A549 (cell line): ENCODE measurements at regions not wholly inside any gene's neighbourhood (a gene's known extent, or its start where the extent isn't known, plus 50 kb on each side); places are given as distances from the start of the nearest gene placed in this dataset.

ENCODE experiments used
- ATAC-seq, 2 experiments: fragments of 200-7000 bp in 1 of 2; fragments of >200 bp in 1 of 2; cut with Nextera tagmentation in 1 of 2; cut with Tn5 transposase in 1 of 2; 3 replicates each; pipeline versions ENCODE4 v1.8.0 to v1.9.1; 2018 to 2020; ENCODE audit warnings: mild to moderate bottlenecking in 1 of 2, moderate library complexity in 1 of 2
- CTCF ChIA-PET: fragments of 300-600 bp; sonication (Branson Sonifier 250); formaldehyde crosslinking; extraction: SDS; loops from one replicate; lab custom pipeline; 2021; ENCODE audit warnings: antibody characterized with exemption, inconsistent platforms; lab: Yijun Ruan, JAX
- POLR2A ChIA-PET: fragments of 350-600 bp; formaldehyde crosslinking; extraction: SDS; loops from one replicate; lab custom pipeline; 2021; ENCODE audit warnings: antibody characterized with exemption, inconsistent platforms; lab: Yijun Ruan, JAX
- DNase-seq, 2 experiments: peaks; one replicate each; pipeline versions ENCODE4 v3.0.0 to v3.0.0-alpha.2; 2011 to 2016; ENCODE audit warnings: low read depth in 1 of 2, low spot score in 1 of 2
- FAIRE-seq: peaks from 2 replicates; lab custom pipeline; 2011; peaks lifted over from hg19 to GRCh38; lab: Jason Lieb, UNC
- H3K27ac ChIP-seq, 2 experiments: fragments of >200 bp; sonication (Bioruptor Twin); formaldehyde crosslinking; 3 replicates each; pipeline ENCODE4 v1.5.1; 2016 to 2017
- H3K4me1 ChIP-seq: fragments of >200 bp; sonication (Bioruptor Twin); formaldehyde crosslinking; 3 replicates; pipeline ENCODE4 v1.6.1; 2016
- H3K4me2 ChIP-seq: fragments of >200 bp; sonication (Bioruptor Twin); formaldehyde crosslinking; 3 replicates; pipeline ENCODE4 v1.6.1; 2016
- H3K4me3 ChIP-seq: fragments of >200 bp; sonication (Bioruptor Twin); formaldehyde crosslinking; 3 replicates; pipeline ENCODE4 v1.5.1; 2016
- H3K9me3 ChIP-seq: fragments of >200 bp; sonication (Bioruptor Twin); formaldehyde crosslinking; 3 replicates; pipeline ENCODE4 v1.6.1; 2016
- CBX8 ChIP-seq: fragments of 200-600 bp; sonication (generic); IDR thresholded peaks from 2 replicates; pipeline ENCODE4 v1.6.1; 2016
- CHD2 ChIP-seq: fragments of 150-350 bp; IDR thresholded peaks from 2 replicates; pipeline ENCODE4 v1.6.1; 2014; ENCODE audit warnings: low read length; ENCODE audit not compliant: partially characterized antibody
- FOSB ChIP-seq: fragments of 250-450 bp; sonication (Bioruptor Pico); IDR thresholded peaks from 2 replicates; pipeline ENCODE4 v1.5.0; 2020; ENCODE audit warnings: mild to moderate bottlenecking, moderate library complexity
- FOXS1 ChIP-seq: fragments of 250-450 bp; sonication (Bioruptor Pico); IDR thresholded peaks from 2 replicates; pipeline ENCODE4 v1.5.0; 2020; ENCODE audit warnings: mild to moderate bottlenecking, moderate library complexity
- GATA3 ChIP-seq: IDR thresholded peaks from 2 replicates; pipeline ENCODE4 v1.6.1; 2012; ENCODE audit warnings: borderline replicate concordance
- HEYL ChIP-seq: fragments of 250-450 bp; sonication (Bioruptor Pico); IDR thresholded peaks from 2 replicates; pipeline ENCODE4 v1.8.0; 2021; ENCODE audit warnings: mild to moderate bottlenecking, moderate library complexity
- HOXB13 ChIP-seq: fragments of 250-450 bp; sonication (Bioruptor Pico); IDR thresholded peaks from 2 replicates; pipeline ENCODE4 v1.5.0; 2020; ENCODE audit warnings: low read depth, mild to moderate bottlenecking, moderate library complexity
- HOXB5 ChIP-seq: fragments of 250-450 bp; sonication (Bioruptor Pico); IDR thresholded peaks from 2 replicates; pipeline ENCODE4 v1.5.0; 2020; ENCODE audit warnings: mild to moderate bottlenecking, moderate library complexity
- JUNB ChIP-seq: fragments of >200 bp; sonication (Bioruptor Twin); formaldehyde crosslinking; IDR thresholded peaks from 2 replicates; pipeline ENCODE4 v1.6.1; 2016
- KDM1A ChIP-seq: fragments of 200-600 bp; sonication (generic); IDR thresholded peaks from 2 replicates; pipeline ENCODE4 v1.6.1; 2016; ENCODE audit warnings: low read depth, mild to moderate bottlenecking
- MAFK ChIP-seq: fragments of 450-650 bp; IDR thresholded peaks from 2 replicates; pipeline ENCODE4 v1.6.1; 2014; ENCODE audit not compliant: partially characterized antibody
- MAZ ChIP-seq: fragments of 150-350 bp; IDR thresholded peaks from 2 replicates; pipeline ENCODE4 v1.6.1; 2014; ENCODE audit warnings: antibody characterized with exemption, low read depth, low read length, borderline replicate concordance
- NPAS2 ChIP-seq: fragments of 250-450 bp; sonication (Bioruptor Pico); IDR thresholded peaks from 2 replicates; pipeline ENCODE4 v1.8.0; 2022; ENCODE audit warnings: mild to moderate bottlenecking, moderate library complexity, borderline replicate concordance
- RCOR1 ChIP-seq: fragments of 150-350 bp; IDR thresholded peaks from 2 replicates; pipeline ENCODE4 v1.6.1; 2014; ENCODE audit warnings: antibody characterized with exemption, low read length, low read depth
- RNF2 ChIP-seq: fragments of 200-600 bp; sonication (generic); IDR thresholded peaks from 2 replicates; pipeline ENCODE4 v1.6.1; 2016; ENCODE audit warnings: low read depth, mild to moderate bottlenecking, antibody characterized with exemption, moderate library complexity, borderline replicate concordance
- ZC3H11A ChIP-seq: fragments of 450-650 bp; IDR thresholded peaks from 2 replicates; pipeline ENCODE4 v1.6.1; 2014; ENCODE audit warnings: antibody characterized with exemption, mild to moderate bottlenecking
- ZSCAN20 ChIP-seq: fragments of 250-450 bp; sonication (Bioruptor Pico); IDR thresholded peaks from 2 replicates; pipeline ENCODE4 v1.8.0; 2022; ENCODE audit warnings: mild to moderate bottlenecking, moderate library complexity
- WGBS: methylation state at CpG from one replicate; pipeline ENCODE4 v1.1.6; 2017; ENCODE audit errors: missing lambda C conversion rate; 5-methylcytosine and 5-hydroxymethylcytosine counted together
- TF ChIP-seq, protein P1 (sequence below): fragments of >200 bp; sonication (Bioruptor Twin); formaldehyde crosslinking; IDR thresholded peaks from 3 replicates; pipeline ENCODE4 v1.6.1; 2016
- TF ChIP-seq, protein P2 (sequence below): fragments of >200 bp; sonication (Bioruptor Twin); formaldehyde crosslinking; IDR thresholded peaks from 3 replicates; pipeline ENCODE4 v1.5.1; 2016
- TF ChIP-seq, protein P3 (sequence below): IDR thresholded peaks from 2 replicates; pipeline ENCODE4 v1.6.1; 2012

DNA sequence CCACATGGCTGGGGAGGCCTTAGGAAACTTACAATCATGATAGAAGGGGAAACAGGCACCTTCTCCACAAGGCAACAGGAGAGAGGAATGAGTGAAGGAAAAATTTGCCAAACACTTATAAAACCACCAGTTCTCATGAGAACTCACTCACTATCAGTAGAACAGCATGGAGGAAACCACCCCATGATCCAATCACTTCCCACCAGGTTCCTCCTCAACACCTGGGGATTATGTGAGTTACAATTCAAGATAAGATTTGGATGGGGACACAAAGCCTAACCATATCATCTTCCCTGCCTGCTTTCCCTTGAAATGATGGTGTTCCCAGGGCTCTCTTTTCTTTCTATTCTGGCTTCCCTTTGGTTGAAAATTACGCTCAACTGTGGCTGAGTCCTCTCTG is 262.7 kb upstream of the HABP2 start:
- FAIRE-seq: no peak
- POLR2A ChIA-PET: no interaction called here

DNA sequence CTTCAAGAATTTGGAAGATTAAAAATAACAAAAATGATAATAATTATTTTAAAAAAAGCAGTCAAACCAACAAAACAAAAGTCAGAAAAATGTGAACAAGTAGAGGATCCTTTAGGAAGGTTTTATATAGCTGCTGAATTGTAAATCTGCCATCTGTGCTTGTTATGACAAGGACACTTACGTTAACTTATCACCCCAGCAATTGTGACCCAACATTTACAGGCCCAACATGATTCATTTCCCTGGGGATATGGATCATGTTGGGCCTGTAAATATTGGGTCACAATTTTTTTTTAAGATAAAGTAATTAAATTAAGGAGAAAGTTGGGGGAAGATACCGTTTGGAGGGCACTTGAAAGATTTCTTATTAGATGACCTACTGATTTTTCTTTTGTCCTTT is 261.4 kb upstream of the HABP2 start:
- WGBS: 59% methylated on average over 2 of the region's 2 CpGs
- no peak for FAIRE-seq
- H3K9me3 ChIP-seq: no peaks in the 10 kb centered on the region
- H3K4me3 ChIP-seq: no peak overlapping the region
- TF ChIP-seq CBX8: no peak
- TF ChIP-seq HOXB13 (CRISPR knock-in tag): no peak
- no peak for TF ChIP-seq CHD2
- no peak for TF ChIP-seq NPAS2 (CRISPR knock-in tag)
- no peak for TF ChIP-seq MAZ
- TF ChIP-seq, protein P1, sequence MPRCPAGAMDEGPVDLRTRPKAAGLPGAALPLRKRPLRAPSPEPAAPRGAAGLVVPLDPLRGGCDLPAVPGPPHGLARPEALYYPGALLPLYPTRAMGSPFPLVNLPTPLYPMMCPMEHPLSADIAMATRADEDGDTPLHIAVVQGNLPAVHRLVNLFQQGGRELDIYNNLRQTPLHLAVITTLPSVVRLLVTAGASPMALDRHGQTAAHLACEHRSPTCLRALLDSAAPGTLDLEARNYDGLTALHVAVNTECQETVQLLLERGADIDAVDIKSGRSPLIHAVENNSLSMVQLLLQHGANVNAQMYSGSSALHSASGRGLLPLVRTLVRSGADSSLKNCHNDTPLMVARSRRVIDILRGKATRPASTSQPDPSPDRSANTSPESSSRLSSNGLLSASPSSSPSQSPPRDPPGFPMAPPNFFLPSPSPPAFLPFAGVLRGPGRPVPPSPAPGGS: no peak
- TF ChIP-seq ZSCAN20 (CRISPR knock-in tag): no peak
- no peak for TF ChIP-seq FOSB (CRISPR knock-in tag)
- TF ChIP-seq JUNB: no peak
- TF ChIP-seq KDM1A: no peak
- no peak for TF ChIP-seq GATA3
- TF ChIP-seq MAFK: no peak
- TF ChIP-seq, protein P2, sequence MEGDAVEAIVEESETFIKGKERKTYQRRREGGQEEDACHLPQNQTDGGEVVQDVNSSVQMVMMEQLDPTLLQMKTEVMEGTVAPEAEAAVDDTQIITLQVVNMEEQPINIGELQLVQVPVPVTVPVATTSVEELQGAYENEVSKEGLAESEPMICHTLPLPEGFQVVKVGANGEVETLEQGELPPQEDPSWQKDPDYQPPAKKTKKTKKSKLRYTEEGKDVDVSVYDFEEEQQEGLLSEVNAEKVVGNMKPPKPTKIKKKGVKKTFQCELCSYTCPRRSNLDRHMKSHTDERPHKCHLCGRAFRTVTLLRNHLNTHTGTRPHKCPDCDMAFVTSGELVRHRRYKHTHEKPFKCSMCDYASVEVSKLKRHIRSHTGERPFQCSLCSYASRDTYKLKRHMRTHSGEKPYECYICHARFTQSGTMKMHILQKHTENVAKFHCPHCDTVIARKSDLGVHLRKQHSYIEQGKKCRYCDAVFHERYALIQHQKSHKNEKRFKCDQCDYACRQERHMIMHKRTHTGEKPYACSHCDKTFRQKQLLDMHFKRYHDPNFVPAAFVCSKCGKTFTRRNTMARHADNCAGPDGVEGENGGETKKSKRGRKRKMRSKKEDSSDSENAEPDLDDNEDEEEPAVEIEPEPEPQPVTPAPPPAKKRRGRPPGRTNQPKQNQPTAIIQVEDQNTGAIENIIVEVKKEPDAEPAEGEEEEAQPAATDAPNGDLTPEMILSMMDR: no peak
- TF ChIP-seq RCOR1: no peak
- no peak for TF ChIP-seq FOXS1
- TF ChIP-seq HEYL (CRISPR knock-in tag): no peak
- no peak for TF ChIP-seq HOXB5 (CRISPR knock-in tag)
- ChIA-PET POLR2A (no interaction called here), CTCF (no interaction called here)
- H3K27ac ChIP-seq: no peak overlapping the region
- no peak for DNase-seq
- no peak overlapping the region for H3K4me2 ChIP-seq
- H3K4me1 ChIP-seq: no peaks in the 10 kb centered on the region
- ATAC-seq: no peak

More for the DNA sequence above, 262.7 kb upstream of the HABP2 start:
- no peaks in the 10 kb centered on the region for H3K9me3 ChIP-seq
- TF ChIP-seq, protein P3, sequence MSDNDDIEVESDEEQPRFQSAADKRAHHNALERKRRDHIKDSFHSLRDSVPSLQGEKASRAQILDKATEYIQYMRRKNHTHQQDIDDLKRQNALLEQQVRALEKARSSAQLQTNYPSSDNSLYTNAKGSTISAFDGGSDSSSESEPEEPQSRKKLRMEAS: no peak
- no peak for DNase-seq
- H3K4me1 ChIP-seq: no peaks in the 10 kb centered on the region
- CTCF ChIA-PET: no interaction called here
- H3K4me2 ChIP-seq: no peak overlapping the region
- H3K27ac ChIP-seq: no peak overlapping the region
- no peak overlapping the region for H3K4me3 ChIP-seq
- 82% methylated on average over 1 of the region's 1 CpG for WGBS
- no peak for ATAC-seq

DNA sequence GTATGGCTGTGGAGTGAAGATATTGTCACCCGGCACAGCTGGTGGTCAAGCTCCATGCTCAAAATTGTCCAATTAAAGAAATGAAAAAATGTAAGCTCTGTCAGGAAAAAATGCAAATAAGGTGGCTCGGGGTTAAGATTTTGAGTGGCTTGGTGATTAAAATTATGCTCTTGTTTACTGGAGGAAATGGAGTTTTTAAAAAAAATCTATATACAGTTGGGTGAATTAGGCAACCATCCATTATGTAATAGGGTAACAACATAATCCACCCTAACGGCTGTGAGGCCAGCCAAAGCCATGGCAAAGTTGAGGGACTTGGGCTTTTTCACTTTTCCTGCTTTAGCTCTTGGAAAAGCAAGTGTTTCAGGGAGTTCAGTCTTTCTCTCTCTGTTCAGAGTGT is 260.8 kb upstream of the HABP2 start:
- POLR2A ChIA-PET: no interaction called here
- CTCF ChIA-PET: interaction anchor here (0.9 kb wide), 1 partner anchor 9 kb away, joined by 4 read pairs; no protein-coding TSS in a partner anchor
- H3K4me3 ChIP-seq: no peak overlapping the region

More for the DNA sequence above, 260.8 kb upstream of the HABP2 start:
- no peak for DNase-seq
- ATAC-seq: no peak
- TF ChIP-seq NPAS2 (CRISPR knock-in tag): no peak
- TF ChIP-seq ZC3H11A: no peak
- no peak for TF ChIP-seq CHD2
- no peak for TF ChIP-seq RNF2
- Histone ChIP-seq H3K4me2 (no peak overlapping the region), H3K4me1 (peaks cover 2% of the 10 kb centered on the region; the same call in 2 of the 3 replicates), H3K9me3 (no peaks in the 10 kb centered on the region), H3K27ac (no peak overlapping the region)
- no peak for FAIRE-seq
- WGBS: 86% methylated on average over 3 of the region's 3 CpGs
